SK-N-SH (cell line): ENCODE measurements at regions not wholly inside any gene's neighbourhood (a gene's known extent, or its start where the extent isn't known, plus 50 kb on each side); places are given as distances from the start of the nearest gene placed in this dataset.

ENCODE experiments used
- CTCF ChIA-PET: fragments of 300-600, 350-600 bp; formaldehyde crosslinking; extraction: SDS; loops from one replicate; lab custom pipeline; 2021; lab: Yijun Ruan, JAX
- POLR2A ChIA-PET: fragments of 350-600 bp; sonication (Branson Sonifier 250); formaldehyde crosslinking; extraction: SDS; loops from one replicate; lab custom pipeline; 2020; ENCODE audit warnings: antibody characterized with exemption, inconsistent platforms; lab: Yijun Ruan, JAX
- DNase-seq: peaks from one replicate; pipeline ENCODE4 v3.0.0; 2012
- H2AFZ ChIP-seq: fragments of 200-600 bp; sonication (generic); 2 replicates; pipeline ENCODE4 v1.8.1; 2016; ENCODE audit warnings: antibody characterized with exemption, mild to moderate bottlenecking, low read depth
- H3F3A ChIP-seq: fragments of 200-600 bp; sonication (generic); replicated peaks from 2 replicates; pipeline ENCODE3; 2016; ENCODE audit warnings: antibody characterized with exemption, mild to moderate bottlenecking; ENCODE audit not compliant: insufficient read depth
- H3K27ac ChIP-seq, 2 experiments: fragments of 200-500 bp in 1 of 2; fragments of 200-600 bp in 1 of 2; sonication (Bioruptor generic) in 1 of 2; sonication (generic), shearing (Covaris generic) in 1 of 2; 2 replicates each; pipeline versions ENCODE4 v1.5.1 to v1.6.1; 2014 to 2016; ENCODE audit warnings: low read depth in 2 of 2, inconsistent platforms in 1 of 2, low read length in 1 of 2, mild to moderate bottlenecking in 1 of 2, mixed read lengths in 1 of 2
- H3K27me3 ChIP-seq: fragments of 200-600 bp; sonication (generic), shearing (Covaris generic); 2 replicates; pipeline ENCODE4 v1.6.1; 2016; ENCODE audit warnings: mixed run types; ENCODE audit not compliant: insufficient read depth
- H3K36me3 ChIP-seq, 2 experiments: fragments of 200-500 bp in 1 of 2; fragments of 200-600 bp in 1 of 2; sonication (Bioruptor generic) in 1 of 2; sonication (generic) in 1 of 2; replicated peaks in 1 of 2; 2 replicates each; pipeline versions ENCODE3 to v1.5.1; 2014 to 2016; ENCODE audit warnings: low read length in 1 of 2, mild to moderate bottlenecking in 1 of 2; ENCODE audit not compliant: insufficient read depth in 2 of 2, control insufficient read depth in 1 of 2
- H3K4me1 ChIP-seq, 2 experiments: fragments of 200-500 bp in 1 of 2; fragments of 200-600 bp in 1 of 2; sonication (Bioruptor generic) in 1 of 2; sonication (generic), shearing (Covaris generic) in 1 of 2; 2 replicates each; pipeline versions ENCODE4 v1.5.1 to v1.6.1; 2014 to 2016; ENCODE audit warnings: low read depth in 1 of 2, low read length in 1 of 2, mixed run types in 1 of 2; ENCODE audit not compliant: insufficient read depth in 2 of 2, control insufficient read depth in 1 of 2
- H3K4me2 ChIP-seq: fragments of 200-600 bp; sonication (generic), shearing (Covaris generic); 2 replicates; pipeline ENCODE4 v1.6.1; 2017; ENCODE audit warnings: mixed run types
- H3K4me3 ChIP-seq, 2 experiments: fragments of 200-500 bp in 1 of 2; fragments of 200-600 bp in 1 of 2; sonication (Bioruptor generic) in 1 of 2; sonication (generic), shearing (Covaris generic) in 1 of 2; 2 replicates each; pipeline versions ENCODE4 v1.5.1 to v1.8.1; 2014 to 2016; ENCODE audit warnings: low read depth in 2 of 2, inconsistent platforms in 1 of 2, low read length in 1 of 2, mild to moderate bottlenecking in 1 of 2, mixed read lengths in 1 of 2, moderate library complexity in 1 of 2
- H3K79me2 ChIP-seq: fragments of 200-600 bp; sonication (generic); 2 replicates; pipeline ENCODE4 v1.8.1; 2017; ENCODE audit warnings: mild to moderate bottlenecking; ENCODE audit not compliant: insufficient read depth
- H3K9ac ChIP-seq: fragments of 200-600 bp; sonication (generic); 2 replicates; pipeline ENCODE4 v1.6.1; 2017; ENCODE audit warnings: mixed run types
- H3K9me2 ChIP-seq: fragments of 200-600 bp; sonication (generic); 2 replicates; pipeline ENCODE4 v1.6.1; 2017; ENCODE audit warnings: mixed run types
- H3K9me3 ChIP-seq: fragments of 200-600 bp; sonication (generic); 2 replicates; pipeline ENCODE4 v1.6.1; 2017; ENCODE audit warnings: mixed run types, mild to moderate bottlenecking, moderate library complexity
- H4K20me1 ChIP-seq: fragments of 200-600 bp; sonication (generic); 2 replicates; pipeline ENCODE4 v1.6.1; 2017; ENCODE audit warnings: mild to moderate bottlenecking, mixed run types; ENCODE audit not compliant: insufficient read depth
- ELF1 ChIP-seq: IDR thresholded peaks from 2 replicates; pipeline ENCODE4 v1.4.0; 2012
- FOXM1 ChIP-seq: IDR thresholded peaks from 2 replicates; pipeline ENCODE4 v1.4.0; 2012; ENCODE audit warnings: low read depth, mild to moderate bottlenecking
- GABPA ChIP-seq: IDR thresholded peaks from 2 replicates; pipeline ENCODE4 v1.4.0; 2012; ENCODE audit warnings: low read depth, mild to moderate bottlenecking
- GATA2 ChIP-seq: sonication (generic); formaldehyde crosslinking; IDR thresholded peaks from 2 replicates; pipeline ENCODE4 v1.5.0; 2020; ENCODE audit warnings: mild to moderate bottlenecking, missing genetic modification reagents
- NRF1 ChIP-seq: IDR thresholded peaks from 2 replicates; pipeline ENCODE4 v1.6.1; 2012; ENCODE audit warnings: low read depth, mild to moderate bottlenecking, low read length
- POLR2AphosphoS5 ChIP-seq: IDR thresholded peaks from 2 replicates; pipeline ENCODE4 v1.6.1; 2012; ENCODE audit warnings: low read depth, low read length
- RAD21 ChIP-seq: IDR thresholded peaks from 2 replicates; pipeline ENCODE4 v1.6.1; 2012; ENCODE audit warnings: mild to moderate bottlenecking, low read length
- RFX5 ChIP-seq: IDR thresholded peaks from 2 replicates; pipeline ENCODE4 v1.6.1; 2012; ENCODE audit warnings: mild to moderate bottlenecking, improper control_type of control experiment, low read length
- SIN3A ChIP-seq: IDR thresholded peaks from 2 replicates; pipeline ENCODE4 v1.6.1; 2012; ENCODE audit warnings: low read depth, mild to moderate bottlenecking, low read length, moderate library complexity, borderline replicate concordance
- TAF1 ChIP-seq: IDR thresholded peaks from 2 replicates; pipeline ENCODE4 v1.6.1; 2012; ENCODE audit warnings: low read depth, mild to moderate bottlenecking, low read length, moderate library complexity, borderline replicate concordance
- TCF12 ChIP-seq: IDR thresholded peaks from 2 replicates; pipeline ENCODE4 v1.4.0; 2012
- YY1 ChIP-seq: IDR thresholded peaks from 2 replicates; pipeline ENCODE4 v1.4.0; 2012; ENCODE audit warnings: low read depth, mild to moderate bottlenecking
- WGBS: methylation state at CpG from one replicate; pipeline ENCODE4 v1.1.6; 2017; ENCODE audit warnings: low lambda C conversion rate; 5-methylcytosine and 5-hydroxymethylcytosine counted together
- TF ChIP-seq, protein P1 (sequence below): fragments of 200-600 bp; sonication (generic); IDR thresholded peaks from 2 replicates; pipeline ENCODE4 v1.6.1; 2017; ENCODE audit warnings: antibody characterized with exemption, mild to moderate bottlenecking, moderate library complexity
- TF ChIP-seq, protein P2 (sequence below): IDR thresholded peaks from 2 replicates; pipeline ENCODE4 v1.6.1; 2012; ENCODE audit warnings: mild to moderate bottlenecking, low read depth, low read length, moderate library complexity
- TF ChIP-seq, protein P3 (sequence below): IDR thresholded peaks from 2 replicates; pipeline ENCODE4 v1.4.0; 2012; ENCODE audit warnings: low read depth, borderline replicate concordance
- TF ChIP-seq, protein P4 (sequence below): IDR thresholded peaks from 2 replicates; pipeline ENCODE4 v1.4.0; 2012; ENCODE audit warnings: low read depth, borderline replicate concordance
- TF ChIP-seq, protein P5 (sequence below): fragments of 150-350 bp; IDR thresholded peaks from 2 replicates; pipeline ENCODE4 v1.6.1; 2017; ENCODE audit warnings: antibody characterized with exemption, low read length, low read depth, borderline replicate concordance
- TF ChIP-seq, protein P6 (sequence below): IDR thresholded peaks from 2 replicates; pipeline ENCODE4; 2012

DNA sequence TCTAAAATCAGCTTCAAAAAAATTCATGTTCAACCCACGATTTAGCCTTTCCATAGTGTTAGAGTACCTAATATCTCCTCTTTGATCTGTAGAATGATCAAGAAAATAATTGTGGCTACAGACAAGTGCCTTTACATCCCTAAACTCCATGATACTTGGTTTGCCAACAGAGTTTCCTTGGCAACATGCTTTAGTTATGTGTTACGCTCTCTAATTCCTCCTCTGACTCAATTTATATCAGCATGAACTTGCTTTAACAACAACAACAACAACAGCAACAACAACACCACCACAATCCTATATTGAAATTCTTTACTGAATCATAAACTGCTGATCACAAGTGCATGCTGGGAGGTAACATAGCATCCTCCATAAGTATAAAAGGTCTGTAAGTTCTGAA lies 757.8 kb downstream of the CDH11 start:
- Histone ChIP-seq H3K9me3 (no peaks in the 10 kb centered on the region), H4K20me1 (no peaks in the 10 kb centered on the region), H3K9me2 (no peaks in the 10 kb centered on the region), H2AFZ (no peak overlapping the region), H3K4me3 (no peak overlapping the region), H3K4me1 (peaks cover 3 to 21% of the 10 kb centered on the region in 2 experiments), H3F3A (peaks cover 18% of the 10 kb centered on the region), H3K9ac (no peak overlapping the region), H3K4me2 (no peak overlapping the region), H3K27ac (peak overlapping the region in 1 of 2 experiments; percentile 74; a peak in 1 of 4 replicates), H3K79me2 (no peaks in the 10 kb centered on the region), H3K36me3 (no peaks in the 10 kb centered on the region), H3K27me3 (no peaks in the 10 kb centered on the region)
- 84% methylated on average over 2 of the region's 2 CpGs for WGBS
- ChIA-PET POLR2A (no interaction called here), CTCF (interaction anchor here (1.2 kb wide), 1 partner anchor 28 kb away, joined by 3 read pairs; no protein-coding TSS in a partner anchor)
- TF ChIP-seq YY1 (no peak), GATA2 (CRISPR knock-in tag) (no peak), SIN3A (no peak), POLR2AphosphoS5 (no peak), ELF1 (no peak), FOXM1 (no peak), RAD21 (no peak), TCF12 (no peak), GABPA (no peak), TAF1 (no peak), RFX5 (no peak), NRF1 (no peak)
- TF ChIP-seq, protein P1, sequence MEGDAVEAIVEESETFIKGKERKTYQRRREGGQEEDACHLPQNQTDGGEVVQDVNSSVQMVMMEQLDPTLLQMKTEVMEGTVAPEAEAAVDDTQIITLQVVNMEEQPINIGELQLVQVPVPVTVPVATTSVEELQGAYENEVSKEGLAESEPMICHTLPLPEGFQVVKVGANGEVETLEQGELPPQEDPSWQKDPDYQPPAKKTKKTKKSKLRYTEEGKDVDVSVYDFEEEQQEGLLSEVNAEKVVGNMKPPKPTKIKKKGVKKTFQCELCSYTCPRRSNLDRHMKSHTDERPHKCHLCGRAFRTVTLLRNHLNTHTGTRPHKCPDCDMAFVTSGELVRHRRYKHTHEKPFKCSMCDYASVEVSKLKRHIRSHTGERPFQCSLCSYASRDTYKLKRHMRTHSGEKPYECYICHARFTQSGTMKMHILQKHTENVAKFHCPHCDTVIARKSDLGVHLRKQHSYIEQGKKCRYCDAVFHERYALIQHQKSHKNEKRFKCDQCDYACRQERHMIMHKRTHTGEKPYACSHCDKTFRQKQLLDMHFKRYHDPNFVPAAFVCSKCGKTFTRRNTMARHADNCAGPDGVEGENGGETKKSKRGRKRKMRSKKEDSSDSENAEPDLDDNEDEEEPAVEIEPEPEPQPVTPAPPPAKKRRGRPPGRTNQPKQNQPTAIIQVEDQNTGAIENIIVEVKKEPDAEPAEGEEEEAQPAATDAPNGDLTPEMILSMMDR: no peak
- TF ChIP-seq, protein P2, sequence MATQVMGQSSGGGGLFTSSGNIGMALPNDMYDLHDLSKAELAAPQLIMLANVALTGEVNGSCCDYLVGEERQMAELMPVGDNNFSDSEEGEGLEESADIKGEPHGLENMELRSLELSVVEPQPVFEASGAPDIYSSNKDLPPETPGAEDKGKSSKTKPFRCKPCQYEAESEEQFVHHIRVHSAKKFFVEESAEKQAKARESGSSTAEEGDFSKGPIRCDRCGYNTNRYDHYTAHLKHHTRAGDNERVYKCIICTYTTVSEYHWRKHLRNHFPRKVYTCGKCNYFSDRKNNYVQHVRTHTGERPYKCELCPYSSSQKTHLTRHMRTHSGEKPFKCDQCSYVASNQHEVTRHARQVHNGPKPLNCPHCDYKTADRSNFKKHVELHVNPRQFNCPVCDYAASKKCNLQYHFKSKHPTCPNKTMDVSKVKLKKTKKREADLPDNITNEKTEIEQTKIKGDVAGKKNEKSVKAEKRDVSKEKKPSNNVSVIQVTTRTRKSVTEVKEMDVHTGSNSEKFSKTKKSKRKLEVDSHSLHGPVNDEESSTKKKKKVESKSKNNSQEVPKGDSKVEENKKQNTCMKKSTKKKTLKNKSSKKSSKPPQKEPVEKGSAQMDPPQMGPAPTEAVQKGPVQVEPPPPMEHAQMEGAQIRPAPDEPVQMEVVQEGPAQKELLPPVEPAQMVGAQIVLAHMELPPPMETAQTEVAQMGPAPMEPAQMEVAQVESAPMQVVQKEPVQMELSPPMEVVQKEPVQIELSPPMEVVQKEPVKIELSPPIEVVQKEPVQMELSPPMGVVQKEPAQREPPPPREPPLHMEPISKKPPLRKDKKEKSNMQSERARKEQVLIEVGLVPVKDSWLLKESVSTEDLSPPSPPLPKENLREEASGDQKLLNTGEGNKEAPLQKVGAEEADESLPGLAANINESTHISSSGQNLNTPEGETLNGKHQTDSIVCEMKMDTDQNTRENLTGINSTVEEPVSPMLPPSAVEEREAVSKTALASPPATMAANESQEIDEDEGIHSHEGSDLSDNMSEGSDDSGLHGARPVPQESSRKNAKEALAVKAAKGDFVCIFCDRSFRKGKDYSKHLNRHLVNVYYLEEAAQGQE: no peak
- TF ChIP-seq, protein P3, sequence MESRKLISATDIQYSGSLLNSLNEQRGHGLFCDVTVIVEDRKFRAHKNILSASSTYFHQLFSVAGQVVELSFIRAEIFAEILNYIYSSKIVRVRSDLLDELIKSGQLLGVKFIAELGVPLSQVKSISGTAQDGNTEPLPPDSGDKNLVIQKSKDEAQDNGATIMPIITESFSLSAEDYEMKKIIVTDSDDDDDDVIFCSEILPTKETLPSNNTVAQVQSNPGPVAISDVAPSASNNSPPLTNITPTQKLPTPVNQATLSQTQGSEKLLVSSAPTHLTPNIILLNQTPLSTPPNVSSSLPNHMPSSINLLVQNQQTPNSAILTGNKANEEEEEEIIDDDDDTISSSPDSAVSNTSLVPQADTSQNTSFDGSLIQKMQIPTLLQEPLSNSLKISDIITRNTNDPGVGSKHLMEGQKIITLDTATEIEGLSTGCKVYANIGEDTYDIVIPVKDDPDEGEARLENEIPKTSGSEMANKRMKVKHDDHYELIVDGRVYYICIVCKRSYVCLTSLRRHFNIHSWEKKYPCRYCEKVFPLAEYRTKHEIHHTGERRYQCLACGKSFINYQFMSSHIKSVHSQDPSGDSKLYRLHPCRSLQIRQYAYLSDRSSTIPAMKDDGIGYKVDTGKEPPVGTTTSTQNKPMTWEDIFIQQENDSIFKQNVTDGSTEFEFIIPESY: no peak
- TF ChIP-seq, protein P4, sequence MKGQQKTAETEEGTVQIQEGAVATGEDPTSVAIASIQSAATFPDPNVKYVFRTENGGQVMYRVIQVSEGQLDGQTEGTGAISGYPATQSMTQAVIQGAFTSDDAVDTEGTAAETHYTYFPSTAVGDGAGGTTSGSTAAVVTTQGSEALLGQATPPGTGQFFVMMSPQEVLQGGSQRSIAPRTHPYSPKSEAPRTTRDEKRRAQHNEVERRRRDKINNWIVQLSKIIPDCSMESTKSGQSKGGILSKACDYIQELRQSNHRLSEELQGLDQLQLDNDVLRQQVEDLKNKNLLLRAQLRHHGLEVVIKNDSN: no peak
- TF ChIP-seq, protein P5, sequence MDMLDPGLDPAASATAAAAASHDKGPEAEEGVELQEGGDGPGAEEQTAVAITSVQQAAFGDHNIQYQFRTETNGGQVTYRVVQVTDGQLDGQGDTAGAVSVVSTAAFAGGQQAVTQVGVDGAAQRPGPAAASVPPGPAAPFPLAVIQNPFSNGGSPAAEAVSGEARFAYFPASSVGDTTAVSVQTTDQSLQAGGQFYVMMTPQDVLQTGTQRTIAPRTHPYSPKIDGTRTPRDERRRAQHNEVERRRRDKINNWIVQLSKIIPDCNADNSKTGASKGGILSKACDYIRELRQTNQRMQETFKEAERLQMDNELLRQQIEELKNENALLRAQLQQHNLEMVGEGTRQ: no peak
- TF ChIP-seq, protein P6, sequence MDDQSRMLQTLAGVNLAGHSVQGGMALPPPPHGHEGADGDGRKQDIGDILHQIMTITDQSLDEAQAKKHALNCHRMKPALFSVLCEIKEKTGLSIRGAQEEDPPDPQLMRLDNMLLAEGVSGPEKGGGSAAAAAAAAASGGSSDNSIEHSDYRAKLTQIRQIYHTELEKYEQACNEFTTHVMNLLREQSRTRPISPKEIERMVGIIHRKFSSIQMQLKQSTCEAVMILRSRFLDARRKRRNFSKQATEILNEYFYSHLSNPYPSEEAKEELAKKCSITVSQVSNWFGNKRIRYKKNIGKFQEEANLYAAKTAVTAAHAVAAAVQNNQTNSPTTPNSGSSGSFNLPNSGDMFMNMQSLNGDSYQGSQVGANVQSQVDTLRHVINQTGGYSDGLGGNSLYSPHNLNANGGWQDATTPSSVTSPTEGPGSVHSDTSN: no peak
- no peak for DNase-seq
